H9 (cell line): ENCODE measurements at regions not wholly inside any gene's neighbourhood (a gene's known extent, or its start where the extent isn't known, plus 50 kb on each side); places are given as distances from the start of the nearest gene placed in this dataset.
A peak's percentile ranks its signal among the peaks of the same experiment; 100 is the strongest.

Source experiments
- DNase-seq: peaks from one replicate; pipeline ENCODE4 v3.0.0-alpha.2; 2017
- H2AFZ ChIP-seq: one replicate; pipeline ENCODE4 v1.6.1; 2013; ENCODE audit warnings: mild to moderate bottlenecking, low read length, control low read depth, moderate library complexity
- H2AK5ac ChIP-seq: 2 replicates; pipeline ENCODE4 v1.6.1; 2013; ENCODE audit warnings: low read length, control low read depth, mixed read lengths; ENCODE audit not compliant: insufficient read length
- H2BK120ac ChIP-seq: one replicate; pipeline ENCODE4 v1.6.1; 2013; ENCODE audit warnings: low read depth, mild to moderate bottlenecking, low read length, control low read depth, inconsistent platforms; ENCODE audit not compliant: poor library complexity, severe bottlenecking
- H2BK12ac ChIP-seq: 2 replicates; pipeline ENCODE4 v1.6.1; 2013; ENCODE audit warnings: low read length, control low read depth, mixed read lengths, low read depth; ENCODE audit not compliant: insufficient read length
- H2BK15ac ChIP-seq: 2 replicates; pipeline ENCODE4 v1.6.1; 2013; ENCODE audit warnings: low read depth, low read length, control low read depth
- H2BK20ac ChIP-seq: one replicate; pipeline ENCODE4 v1.6.1; 2013; ENCODE audit warnings: low read depth, mild to moderate bottlenecking, low read length, control low read depth, inconsistent platforms; ENCODE audit not compliant: poor library complexity, severe bottlenecking
- H2BK5ac ChIP-seq: 2 replicates; pipeline ENCODE4 v1.6.1; 2013; ENCODE audit warnings: low read length, control low read depth, mixed read lengths; ENCODE audit not compliant: insufficient read length
- H3K14ac ChIP-seq: 2 replicates; pipeline ENCODE4 v1.6.1; 2013; ENCODE audit warnings: low read length, control low read depth; ENCODE audit not compliant: insufficient read depth
- H3K18ac ChIP-seq: 2 replicates; pipeline ENCODE4 v1.6.1; 2013; ENCODE audit warnings: low read depth, mild to moderate bottlenecking, mixed read lengths, low read length, control low read depth; ENCODE audit not compliant: insufficient read length
- H3K23ac ChIP-seq: 2 replicates; pipeline ENCODE4 v1.6.1; 2013; ENCODE audit warnings: low read length, control low read depth, mixed read lengths, low read depth; ENCODE audit not compliant: insufficient read length
- H3K23me2 ChIP-seq: 2 replicates; pipeline ENCODE4 v1.6.1; 2013; ENCODE audit warnings: low read depth, mild to moderate bottlenecking, mixed read lengths, low read length, control low read depth; ENCODE audit not compliant: insufficient read length, poor library complexity, severe bottlenecking
- H3K27ac ChIP-seq: 2 replicates; pipeline ENCODE4 v1.5.1; 2013; ENCODE audit warnings: low read length, control low read depth, mixed read lengths, low read depth; ENCODE audit not compliant: insufficient read length
- H3K27me3 ChIP-seq: 2 replicates; pipeline ENCODE4 v1.6.1; 2013; ENCODE audit warnings: low read length, control low read depth, inconsistent platforms; ENCODE audit not compliant: insufficient read depth
- H3K4ac ChIP-seq: 2 replicates; pipeline ENCODE4 v1.6.1; 2013; ENCODE audit warnings: low read depth, mild to moderate bottlenecking, control low read depth, inconsistent platforms, low read length, moderate library complexity
- H3K4me1 ChIP-seq: 2 replicates; pipeline ENCODE4 v1.6.1; 2013; ENCODE audit warnings: low read length, control low read depth, inconsistent platforms; ENCODE audit not compliant: insufficient read depth
- H3K4me2 ChIP-seq: 2 replicates; pipeline ENCODE4 v1.6.1; 2013; ENCODE audit warnings: low read length, control low read depth, mixed read lengths; ENCODE audit not compliant: insufficient read length, insufficient read depth
- H3K56ac ChIP-seq: 2 replicates; pipeline ENCODE4 v1.6.1; 2013; ENCODE audit warnings: low read depth, mild to moderate bottlenecking, mixed read lengths, low read length, control low read depth; ENCODE audit not compliant: insufficient read length
- H3K79me1 ChIP-seq: 2 replicates; pipeline ENCODE4 v1.6.1; 2013; ENCODE audit warnings: low read depth, mild to moderate bottlenecking, moderate library complexity, low read length, control low read depth, inconsistent platforms; ENCODE audit not compliant: insufficient read depth, poor library complexity, severe bottlenecking
- H3K79me2 ChIP-seq: 2 replicates; pipeline ENCODE4 v1.6.1; 2013; ENCODE audit warnings: low read length, control low read depth, inconsistent platforms; ENCODE audit not compliant: insufficient read depth
- H3K9ac ChIP-seq: 2 replicates; pipeline ENCODE4 v1.6.1; 2013; ENCODE audit warnings: low read length, control low read depth, mixed read lengths; ENCODE audit not compliant: insufficient read length; ENCODE audit errors: extremely low read depth
- H3K9me3 ChIP-seq: one replicate; pipeline ENCODE4 v1.6.1; 2013; ENCODE audit warnings: low read depth, low read length, inconsistent platforms; ENCODE audit not compliant: control insufficient read depth
- H3T11ph ChIP-seq: one replicate; pipeline ENCODE4 v1.6.1; 2013; ENCODE audit warnings: mild to moderate bottlenecking, low read length, control low read depth, inconsistent platforms
- H4K20me1 ChIP-seq: one replicate; pipeline ENCODE4 v1.6.1; 2013; ENCODE audit not compliant: control insufficient read depth, insufficient read length, insufficient read depth
- H4K5ac ChIP-seq: 2 replicates; pipeline ENCODE4 v1.6.1; 2013; ENCODE audit warnings: low read depth, mild to moderate bottlenecking, mixed read lengths, low read length, control low read depth; ENCODE audit not compliant: insufficient read length
- H4K8ac ChIP-seq: replicated peaks from 2 replicates; pipeline ENCODE4 v1.6.1; 2013; ENCODE audit warnings: low read length, control low read depth, mixed read lengths, low read depth; ENCODE audit not compliant: insufficient read length
- H4K91ac ChIP-seq: 2 replicates; pipeline ENCODE4 v1.6.1; 2013; ENCODE audit warnings: low read depth, mild to moderate bottlenecking, moderate library complexity, mixed read lengths, low read length, control low read depth; ENCODE audit not compliant: insufficient read length
- H3K27ac Mint-ChIP-seq, 3 experiments: 2 replicates in 2 of 3; 3 replicates in 1 of 3; pipeline ENCODE4 v1.8.0; 2020 to 2021; ENCODE audit warnings: mixed read lengths in 3 of 3, mild to moderate bottlenecking in 1 of 3, moderate library complexity in 1 of 3
- H3K27me3 Mint-ChIP-seq: 2 replicates; pipeline ENCODE4 v1.8.0; 2021; ENCODE audit warnings: low read depth, mild to moderate bottlenecking, moderate library complexity, mixed read lengths
- H3K36me3 Mint-ChIP-seq, 3 experiments: 2 replicates in 2 of 3; 3 replicates in 1 of 3; pipeline ENCODE4 v1.8.0; 2020 to 2021; ENCODE audit warnings: low read depth in 3 of 3, mixed read lengths in 3 of 3; ENCODE audit not compliant: insufficient read depth in 1 of 3
- H3K4me1 Mint-ChIP-seq, 2 experiments: 2 replicates each; pipeline ENCODE4 v1.8.0; 2020; ENCODE audit warnings: mixed read lengths in 2 of 2
- H3K4me3 Mint-ChIP-seq, 2 experiments: 2 replicates in 1 of 2; 3 replicates in 1 of 2; pipeline ENCODE4 v1.8.0; 2020 to 2021; ENCODE audit warnings: mild to moderate bottlenecking in 2 of 2, mixed read lengths in 2 of 2, moderate library complexity in 1 of 2
- H3K9me3 Mint-ChIP-seq, 2 experiments: 2 replicates in 1 of 2; 3 replicates in 1 of 2; pipeline ENCODE4 v1.8.0; 2020; ENCODE audit warnings: mild to moderate bottlenecking in 2 of 2, mixed read lengths in 2 of 2, moderate library complexity in 1 of 2
- CTCF ChIP-seq: fragments of 200-600 bp; sonication (generic); conservative IDR thresholded peaks from 3 replicates; pipeline ENCODE4 v1.8.0; 2021; ENCODE audit warnings: antibody characterized with exemption, mild to moderate bottlenecking

- H2BK20ac ChIP-seq = no peak overlapping the region
- no peak overlapping the region for H2BK15ac ChIP-seq
- no peak overlapping the region for H4K8ac ChIP-seq
- no peaks in the 10 kb centered on the region for H3K4me1 ChIP-seq
- peaks cover 0 to 6% of the 10 kb centered on the region in 2 experiments; a peak in 1 of 4 replicates for H3K4me1 Mint-ChIP-seq
- no peak overlapping the region for H3K9ac ChIP-seq
- peak overlapping the region in 1 of 3 experiments; percentile 71; a peak in 1 of 7 replicates for H3K27ac Mint-ChIP-seq
- H2BK120ac ChIP-seq = no peak overlapping the region
- H3K79me2 ChIP-seq = no peaks in the 10 kb centered on the region
- H4K20me1 ChIP-seq = no peaks in the 10 kb centered on the region
- H3K27me3 ChIP-seq = no peaks in the 10 kb centered on the region
- no peaks in the 10 kb centered on the region for H3K23me2 ChIP-seq
- no peak overlapping the region for H3K18ac ChIP-seq
- H2AK5ac ChIP-seq = no peak overlapping the region
- H3K56ac ChIP-seq = no peak overlapping the region
- no peak overlapping the region for H2AFZ ChIP-seq
- no peak overlapping the region for H3K4me3 Mint-ChIP-seq
- H3K36me3 Mint-ChIP-seq = peaks cover 0 to 4% (median 0%) of the 10 kb centered on the region in 3 experiments; a peak in 1 of 7 replicates
- H3K9me3 ChIP-seq = no peaks in the 10 kb centered on the region
- H3K23ac ChIP-seq = no peak overlapping the region
- H3T11ph ChIP-seq = no peak overlapping the region
- H3K9me3 Mint-ChIP-seq = peaks cover 6 to 11% of the 10 kb centered on the region in 2 experiments; a peak in 4 of 5 replicates
- no peak overlapping the region for H2BK12ac ChIP-seq
- H4K91ac ChIP-seq = no peak overlapping the region
- no peak overlapping the region for H4K5ac ChIP-seq
- H2BK5ac ChIP-seq = no peak overlapping the region
- no peaks in the 10 kb centered on the region for H3K79me1 ChIP-seq
- no peak for TF ChIP-seq CTCF
- H3K27me3 Mint-ChIP-seq = no peaks in the 10 kb centered on the region
- H3K14ac ChIP-seq = no peak overlapping the region
- H3K27ac ChIP-seq = no peak overlapping the region
- H3K4me2 ChIP-seq = no peak overlapping the region
- H3K4ac ChIP-seq = no peak overlapping the region
- no peak for DNase-seq
These were observed 268.6 kb upstream of the ARRDC3 start for GRCh38 chr5:91651704-91652103.
